ENCODE measurements at regions not wholly inside any gene's neighbourhood (a gene's known extent, or its start where the extent isn't known, plus 50 kb on each side); places are given as distances from the start of the nearest gene placed in this dataset.

GRCh38 chr2:16777123-16777870 lies 111.7 kb upstream of the CYRIA start:
- TF ChIP-seq CTCF (IDR thresholded peaks at IDR 0.05; ENCODE audit: poor library complexity): no peak
- TF ChIP-seq EZH2phosphoT487 (IDR thresholded peaks at IDR 0.05; ENCODE audit: low read depth, severe bottlenecking, unreplicated experiment): no peak

Data from hepatocyte (in vitro differentiated cells).